Endodermal cell (in vitro differentiated cells): ENCODE measurements at regions not wholly inside any gene's neighbourhood (a gene's known extent, or its start where the extent isn't known, plus 50 kb on each side); places are given as distances from the start of the nearest gene placed in this dataset.

Experiments
- DNase-seq: peaks from one replicate; pipeline ENCODE4 v3.0.0-alpha.2; 2017
- H3K27ac ChIP-seq: 2 replicates; pipeline ENCODE4 v1.5.1; 2013; ENCODE audit warnings: mild to moderate bottlenecking, low read depth, low read length, moderate library complexity
- H3K27me3 ChIP-seq: 2 replicates; pipeline ENCODE4 v1.6.1; 2013; ENCODE audit warnings: mild to moderate bottlenecking, low read length, moderate library complexity; ENCODE audit not compliant: insufficient read depth, control insufficient read depth, poor library complexity, severe bottlenecking
- H3K36me3 ChIP-seq: 2 replicates; pipeline ENCODE4 v1.7.0; 2013; ENCODE audit warnings: mild to moderate bottlenecking, low read length, moderate library complexity; ENCODE audit not compliant: control insufficient read depth, insufficient read depth
- H3K4me1 ChIP-seq: one replicate; pipeline ENCODE4 v1.7.0; 2013; ENCODE audit warnings: low read length; ENCODE audit not compliant: control insufficient read depth, insufficient read depth
- H3K4me3 ChIP-seq: 2 replicates; pipeline ENCODE4 v1.5.1; 2013; ENCODE audit warnings: mild to moderate bottlenecking, low read length, moderate library complexity
- H3K9ac ChIP-seq: 2 replicates; pipeline ENCODE4 v1.6.1; 2013; ENCODE audit warnings: mild to moderate bottlenecking, low read length, moderate library complexity; ENCODE audit not compliant: poor library complexity, severe bottlenecking; ENCODE audit errors: extremely low read depth
- H3K9me3 ChIP-seq: 2 replicates; pipeline ENCODE4 v1.6.1; 2013; ENCODE audit warnings: mild to moderate bottlenecking, low read length, moderate library complexity; ENCODE audit not compliant: control insufficient read depth
- H3K27ac Mint-ChIP-seq: 2 replicates; pipeline ENCODE4 v1.8.0; 2020; ENCODE audit warnings: mixed read lengths
- H3K27me3 Mint-ChIP-seq: 2 replicates; pipeline ENCODE4 v1.8.0; 2021; ENCODE audit warnings: mild to moderate bottlenecking, mixed read lengths; ENCODE audit not compliant: insufficient read depth
- H3K36me3 Mint-ChIP-seq: 2 replicates; pipeline ENCODE4 v1.8.0; 2020; ENCODE audit warnings: low read depth, mixed read lengths
- H3K4me1 Mint-ChIP-seq: 2 replicates; pipeline ENCODE4 v1.8.0; 2020; ENCODE audit warnings: mixed read lengths
- H3K4me3 Mint-ChIP-seq: 2 replicates; pipeline ENCODE4 v1.8.0; 2020; ENCODE audit warnings: mild to moderate bottlenecking, moderate library complexity, mixed read lengths
- H3K9me3 Mint-ChIP-seq: 2 replicates; pipeline ENCODE4 v1.8.0; 2020; ENCODE audit warnings: mild to moderate bottlenecking, mixed read lengths
- CTCF ChIP-seq: fragments of 200-600 bp; sonication (generic); conservative IDR thresholded peaks from 2 replicates; pipeline ENCODE4 v1.5.0; 2021; ENCODE audit warnings: antibody characterized with exemption, mild to moderate bottlenecking
- WGBS, 2 experiments: methylation state at CpG; one replicate each; pipeline versions ENCODE4 v1.1.5 to v1.1.7; 2013; ENCODE audit warnings: missing lambda C conversion rate in 2 of 2, mixed read lengths in 1 of 2; ENCODE audit not compliant: insufficient coverage in 1 of 2, insufficient read length in 1 of 2; 5-methylcytosine and 5-hydroxymethylcytosine counted together

GRCh38 chr1:5367306-5367705, 624.9 kb downstream of the NPHP4 start:
- 93 to 96% methylated on average over 6 of the region's 6 CpGs for WGBS, 2 experiments
- no peak overlapping the region for H3K4me3 Mint-ChIP-seq

GRCh38 chr1:5365751-5366150, 626.5 kb downstream of the NPHP4 start:
- Histone ChIP-seq H3K4me1 (peaks cover 4% of the 10 kb centered on the region), H3K27me3 (peaks cover 5% of the 10 kb centered on the region), H3K9me3 (no peaks in the 10 kb centered on the region), H3K36me3 (no peaks in the 10 kb centered on the region), H3K4me3 (no peak overlapping the region), H3K9ac (no peak overlapping the region), H3K27ac (no peak overlapping the region)
- H3K4me1 Mint-ChIP-seq: peaks cover 14% of the 10 kb centered on the region
- H3K27ac Mint-ChIP-seq: no peak overlapping the region
- peaks cover 5% of the 10 kb centered on the region for H3K9me3 Mint-ChIP-seq
- 86 to 87% methylated on average over 4 to 5 of the region's 5 CpGs for WGBS, 2 experiments
- DNase-seq: peak; percentile 34
- no peak for TF ChIP-seq CTCF
- no peaks in the 10 kb centered on the region for H3K36me3 Mint-ChIP-seq
- H3K4me3 Mint-ChIP-seq: no peak overlapping the region
- peaks cover 17% of the 10 kb centered on the region for H3K27me3 Mint-ChIP-seq

More at GRCh38 chr1:5367306-5367705, 624.9 kb downstream of the NPHP4 start:
- Mint-ChIP-seq H3K27me3 (peaks cover 17% of the 10 kb centered on the region), H3K36me3 (no peaks in the 10 kb centered on the region), H3K9me3 (peaks cover 1% of the 10 kb centered on the region), H3K4me1 (peaks cover 14% of the 10 kb centered on the region), H3K27ac (no peak overlapping the region)
- DNase-seq: peak; percentile 20
- no peaks in the 10 kb centered on the region for H3K36me3 ChIP-seq
- no peak for TF ChIP-seq CTCF
- no peak overlapping the region for H3K27ac ChIP-seq
- H3K4me1 ChIP-seq: peaks cover 4% of the 10 kb centered on the region
- no peak overlapping the region for H3K9ac ChIP-seq
- peaks cover 5% of the 10 kb centered on the region for H3K27me3 ChIP-seq
- H3K9me3 ChIP-seq: no peaks in the 10 kb centered on the region
- H3K4me3 ChIP-seq: no peak overlapping the region

GRCh38 chr1:5364591-5364990, 627.6 kb downstream of the NPHP4 start:
- H3K27ac Mint-ChIP-seq: no peak overlapping the region
- TF ChIP-seq CTCF: no peak
- no peak overlapping the region for H3K9ac ChIP-seq
- H3K27me3 ChIP-seq: peaks cover 5% of the 10 kb centered on the region
- no peaks in the 10 kb centered on the region for H3K36me3 Mint-ChIP-seq
- H3K4me1 Mint-ChIP-seq: peaks cover 14% of the 10 kb centered on the region
- no peak overlapping the region for H3K4me3 Mint-ChIP-seq
- no peak for DNase-seq
- 91 to 100% methylated on average over 5 to 6 of the region's 6 CpGs for WGBS, 2 experiments
- no peaks in the 10 kb centered on the region for H3K36me3 ChIP-seq
- peaks cover 7% of the 10 kb centered on the region for H3K9me3 Mint-ChIP-seq
- H3K27ac ChIP-seq: no peak overlapping the region
- peaks cover 17% of the 10 kb centered on the region for H3K27me3 Mint-ChIP-seq
- H3K9me3 ChIP-seq: no peaks in the 10 kb centered on the region
- H3K4me3 ChIP-seq: no peak overlapping the region
- peaks cover 4% of the 10 kb centered on the region for H3K4me1 ChIP-seq
